ENCODE measurements at regions not wholly inside any gene's neighbourhood (a gene's known extent, or its start where the extent isn't known, plus 50 kb on each side); places are given as distances from the start of the nearest gene placed in this dataset.

DNA sequence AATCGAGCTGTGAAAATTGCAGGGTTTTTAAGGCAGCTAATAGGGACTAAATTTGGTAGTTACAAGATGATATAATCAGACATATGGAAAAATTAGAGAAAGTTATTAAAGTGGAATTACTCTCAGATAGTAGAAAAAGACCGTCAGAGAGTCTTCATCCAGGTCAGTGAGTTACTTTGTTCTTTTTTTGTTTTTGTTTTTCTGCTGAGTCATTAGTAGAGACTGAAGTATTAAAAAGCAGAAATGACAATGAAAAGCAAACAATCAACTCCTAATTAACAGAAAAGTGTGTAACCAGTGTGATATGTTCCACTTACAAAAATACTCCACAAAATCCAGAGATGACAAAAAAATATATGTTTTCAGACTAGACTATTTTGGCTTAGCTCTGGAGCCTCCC is 480.4 kb upstream of the COX7C start:
- Histone ChIP-seq H4K5ac (ENCODE audit: insufficient read length, low read depth, low read length) (no peak overlapping the region), H3K4me3 (ENCODE audit: extremely low read depth in 1 of 4, insufficient read depth in 2 of 4, low read depth in 3 of 4, low read length in 4 of 4) (no peak overlapping the region), H3K4ac (replicated peaks; ENCODE audit: insufficient read length, low read depth, low read length) (no peak overlapping the region), H3K9me3 (ENCODE audit: insufficient read depth in 2 of 2, low read depth in 1 of 2, low read length in 1 of 2) (no peaks in the 10 kb centered on the region), H3K79me2 (ENCODE audit: control insufficient read depth in 1 of 2, insufficient read depth in 2 of 2, low read length in 2 of 2) (no peaks in the 10 kb centered on the region), H3K27ac (ENCODE audit: low read depth, low read length) (no peak overlapping the region), H3K23ac (ENCODE audit: insufficient read length) (no peak overlapping the region), H3K27me3 (replicated peaks in 1 of 4; ENCODE audit: control insufficient read depth in 3 of 4, extremely low read depth in 1 of 4, insufficient read depth in 3 of 4, low read length in 3 of 4) (no peaks in the 10 kb centered on the region), H4K20me1 (replicated peaks in 1 of 2; ENCODE audit: control insufficient read depth in 1 of 2, insufficient read depth in 2 of 2, low read length in 2 of 2) (no peaks in the 10 kb centered on the region), H2BK12ac (ENCODE audit: low read depth, low read length) (no peak overlapping the region), H2BK15ac (ENCODE audit: low read length) (no peak overlapping the region), H3K18ac (ENCODE audit: extremely low read depth, low read length) (no peak overlapping the region), H2BK120ac (replicated peaks; ENCODE audit: low read depth, low read length) (no peak overlapping the region), H3K36me3 (ENCODE audit: control insufficient read depth in 2 of 4, insufficient read depth in 4 of 4, low read length in 3 of 4) (no peaks in the 10 kb centered on the region), H3K9ac (replicated peaks in 1 of 4; ENCODE audit: extremely low read depth in 1 of 4, low read depth in 3 of 4, low read length in 3 of 4) (no peak overlapping the region), H4K91ac (replicated peaks; ENCODE audit: insufficient read length, low read length) (no peak overlapping the region), H3K14ac (ENCODE audit: insufficient read length) (no peak overlapping the region), H3K56ac (replicated peaks; ENCODE audit: insufficient read length, low read depth, low read length) (no peak overlapping the region), H2AK5ac (ENCODE audit: low read depth, low read length) (no peak overlapping the region), H3K4me1 (replicated peaks in 1 of 4; ENCODE audit: control insufficient read depth in 3 of 4, insufficient read depth in 4 of 4, low read length in 3 of 4) (no peaks in the 10 kb centered on the region), H3K23me2 (ENCODE audit: low read depth, low read length) (no peaks in the 10 kb centered on the region), H2BK20ac (ENCODE audit: low read length) (no peak overlapping the region), H4K8ac (ENCODE audit: extremely low read depth, insufficient read depth, low read length) (no peak overlapping the region), H3K4me2 (ENCODE audit: insufficient read depth in 1 of 2, low read depth in 2 of 2, low read length in 2 of 2) (no peak overlapping the region), H3K79me1 (ENCODE audit: low read depth, low read length) (no peaks in the 10 kb centered on the region), H2AFZ (ENCODE audit: low read length) (no peak overlapping the region), H2BK5ac (ENCODE audit: low read depth, low read length) (no peak overlapping the region)
- FAIRE-seq: no peak
- TF ChIP-seq BACH1 (IDR thresholded peaks at IDR 0.05; ENCODE audit: low read length) (peak; percentile 61; the same call in 1 of the 2 replicates), MAFK (IDR thresholded peaks at IDR 0.05; ENCODE audit: low read depth, low read length) (peak; percentile 48; the same call in 1 of the 2 replicates), TAF1 (IDR thresholded peaks at IDR 0.05; ENCODE audit: low read depth, low read length) (no peak), RNF2 (IDR thresholded peaks at IDR 0.05; ENCODE audit: borderline replicate concordance, low read depth, low read length, missing control alignments, poor library complexity, severe bottlenecking) (no peak), GTF2F1 (IDR thresholded peaks at IDR 0.05; ENCODE audit: borderline replicate concordance, low read depth, low read length) (no peak), POLR2A (IDR thresholded peaks at IDR 0.05; ENCODE audit: control extremely low read depth in 1 of 2, low read depth in 2 of 2, low read length in 2 of 2) (no peak), TBP (IDR thresholded peaks at IDR 0.05; ENCODE audit: low read depth, low read length) (no peak)
- TF ChIP-seq, protein P1, sequence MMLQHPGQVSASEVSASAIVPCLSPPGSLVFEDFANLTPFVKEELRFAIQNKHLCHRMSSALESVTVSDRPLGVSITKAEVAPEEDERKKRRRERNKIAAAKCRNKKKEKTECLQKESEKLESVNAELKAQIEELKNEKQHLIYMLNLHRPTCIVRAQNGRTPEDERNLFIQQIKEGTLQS (IDR thresholded peaks at IDR 0.05; ENCODE audit: insufficient read depth, low read depth, low read length): no peak
- 89% methylated on average over 2 of the region's 2 CpGs; no CpG with 5 or more reads in 1 of the 2 experiments for WGBS, 2 experiments (ENCODE audit: extremely low coverage in 1 of 2, insufficient coverage in 1 of 2, insufficient read length in 1 of 2, insufficient replicate concordance in 2 of 2, low coverage in 1 of 2, low lambda C conversion rate in 2 of 2, missing lambda C conversion rate in 1 of 2)
- ChIA-PET POLR2A (ENCODE audit: partially characterized antibody) (no interaction called here), CTCF (ENCODE audit: partially characterized antibody) (interaction anchor here (0.9 kb wide), 1 partner anchor 84 kb away, joined by 3 read pairs; no protein-coding TSS in a partner anchor)
- DNase-seq (ENCODE audit: low read depth in 1 of 2, low spot score in 2 of 2): no peak

All from H1 (cell line).